Stomach smooth muscle (tissue), 2 donors: ENCODE measurements at regions not wholly inside any gene's neighbourhood (a gene's known extent, or its start where the extent isn't known, plus 50 kb on each side); places are given as distances from the start of the nearest gene placed in this dataset.

Experiments
- H3K27ac ChIP-seq: one replicate; pipeline ENCODE4 v1.7.0; 2013; ENCODE audit warnings: mild to moderate bottlenecking, low read length, inconsistent platforms
- H3K27me3 ChIP-seq, 2 donors: one replicate each; pipeline ENCODE4 v1.7.0; 2013; ENCODE audit warnings: low read length in 2 of 2; ENCODE audit not compliant: insufficient read depth in 2 of 2, control insufficient read depth in 1 of 2
- H3K36me3 ChIP-seq, 2 donors: one replicate each; pipeline ENCODE4 v1.7.0; 2013; ENCODE audit warnings: low read length in 2 of 2; ENCODE audit not compliant: control insufficient read depth in 2 of 2, insufficient read depth in 2 of 2
- H3K4me1 ChIP-seq: one replicate; pipeline ENCODE4 v1.7.0; 2013; ENCODE audit warnings: low read length; ENCODE audit not compliant: control insufficient read depth, insufficient read depth
- H3K4me3 ChIP-seq, 2 donors: one replicate each; pipeline ENCODE4 v1.7.0; 2013; ENCODE audit warnings: low read length in 2 of 2
- H3K9ac ChIP-seq, 2 donors: one replicate each; pipeline ENCODE4 v1.7.0; 2013; ENCODE audit warnings: low read length in 2 of 2, mild to moderate bottlenecking in 1 of 2
- H3K9me3 ChIP-seq, 2 donors: one replicate each; pipeline ENCODE4 v1.7.0; 2013; ENCODE audit warnings: low read length in 2 of 2; ENCODE audit not compliant: control insufficient read depth in 2 of 2
- donor health status: healthy.
- donor health status: Pancreatic carcinoma.

- H3K27ac ChIP-seq: no peak overlapping the region
- no peaks in the 10 kb centered on the region for H3K27me3 ChIP-seq
- no peaks in the 10 kb centered on the region for H3K36me3 ChIP-seq
- H3K4me3 ChIP-seq: no peak overlapping the region
- no peaks in the 10 kb centered on the region for H3K9me3 ChIP-seq
- no peak overlapping the region for H3K9ac ChIP-seq
- no peaks in the 10 kb centered on the region for H3K4me1 ChIP-seq
Observed at GRCh38 chr5:128015478-128015877, 68.1 kb upstream of the SLC12A2 start.

GRCh38 chr5:128015978-128016377 is 67.6 kb upstream of the SLC12A2 start:
- Histone ChIP-seq H3K9me3 (no peaks in the 10 kb centered on the region), H3K27me3 (no peaks in the 10 kb centered on the region), H3K36me3 (no peaks in the 10 kb centered on the region), H3K4me1 (no peaks in the 10 kb centered on the region), H3K9ac (no peak overlapping the region), H3K27ac (no peak overlapping the region), H3K4me3 (no peak overlapping the region)

- H3K27me3 ChIP-seq: no peaks in the 10 kb centered on the region
- H3K9ac ChIP-seq: no peak overlapping the region
- no peaks in the 10 kb centered on the region for H3K4me1 ChIP-seq
- H3K27ac ChIP-seq: no peak overlapping the region
- H3K4me3 ChIP-seq: no peak overlapping the region
- no peaks in the 10 kb centered on the region for H3K36me3 ChIP-seq
- H3K9me3 ChIP-seq: no peaks in the 10 kb centered on the region
Observed at GRCh38 chr5:128019391-128019790, 64.2 kb upstream of the SLC12A2 start.

- Histone ChIP-seq H3K4me3 (no peak overlapping the region), H3K27ac (no peak overlapping the region), H3K9ac (no peak overlapping the region), H3K9me3 (no peaks in the 10 kb centered on the region), H3K27me3 (no peaks in the 10 kb centered on the region), H3K36me3 (no peaks in the 10 kb centered on the region), H3K4me1 (no peaks in the 10 kb centered on the region)
Observed at GRCh38 chr5:128020012-128020411, 63.6 kb upstream of the SLC12A2 start.

GRCh38 chr5:128021411-128021810 is 62.2 kb upstream of the SLC12A2 start:
- Histone ChIP-seq H3K27ac (no peak overlapping the region), H3K4me1 (no peaks in the 10 kb centered on the region), H3K9ac (no peak overlapping the region), H3K36me3 (no peaks in the 10 kb centered on the region), H3K4me3 (no peak overlapping the region), H3K9me3 (no peaks in the 10 kb centered on the region), H3K27me3 (no peaks in the 10 kb centered on the region)
